H9 (cell line): ENCODE measurements at regions not wholly inside any gene's neighbourhood (a gene's known extent, or its start where the extent isn't known, plus 50 kb on each side); places are given as distances from the start of the nearest gene placed in this dataset.

ENCODE experiments used
- DNase-seq: peaks from one replicate; pipeline ENCODE4 v3.0.0-alpha.2; 2017
- H2AFZ ChIP-seq: one replicate; pipeline ENCODE4 v1.6.1; 2013; ENCODE audit warnings: mild to moderate bottlenecking, low read length, control low read depth, moderate library complexity
- H2AK5ac ChIP-seq: 2 replicates; pipeline ENCODE4 v1.6.1; 2013; ENCODE audit warnings: low read length, control low read depth, mixed read lengths; ENCODE audit not compliant: insufficient read length
- H2BK120ac ChIP-seq: one replicate; pipeline ENCODE4 v1.6.1; 2013; ENCODE audit warnings: low read depth, mild to moderate bottlenecking, low read length, control low read depth, inconsistent platforms; ENCODE audit not compliant: poor library complexity, severe bottlenecking
- H2BK12ac ChIP-seq: 2 replicates; pipeline ENCODE4 v1.6.1; 2013; ENCODE audit warnings: low read length, control low read depth, mixed read lengths, low read depth; ENCODE audit not compliant: insufficient read length
- H2BK15ac ChIP-seq: 2 replicates; pipeline ENCODE4 v1.6.1; 2013; ENCODE audit warnings: low read depth, low read length, control low read depth
- H2BK20ac ChIP-seq: one replicate; pipeline ENCODE4 v1.6.1; 2013; ENCODE audit warnings: low read depth, mild to moderate bottlenecking, low read length, control low read depth, inconsistent platforms; ENCODE audit not compliant: poor library complexity, severe bottlenecking
- H2BK5ac ChIP-seq: 2 replicates; pipeline ENCODE4 v1.6.1; 2013; ENCODE audit warnings: low read length, control low read depth, mixed read lengths; ENCODE audit not compliant: insufficient read length
- H3K14ac ChIP-seq: 2 replicates; pipeline ENCODE4 v1.6.1; 2013; ENCODE audit warnings: low read length, control low read depth; ENCODE audit not compliant: insufficient read depth
- H3K18ac ChIP-seq: 2 replicates; pipeline ENCODE4 v1.6.1; 2013; ENCODE audit warnings: low read depth, mild to moderate bottlenecking, mixed read lengths, low read length, control low read depth; ENCODE audit not compliant: insufficient read length
- H3K23ac ChIP-seq: 2 replicates; pipeline ENCODE4 v1.6.1; 2013; ENCODE audit warnings: low read length, control low read depth, mixed read lengths, low read depth; ENCODE audit not compliant: insufficient read length
- H3K23me2 ChIP-seq: 2 replicates; pipeline ENCODE4 v1.6.1; 2013; ENCODE audit warnings: low read depth, mild to moderate bottlenecking, mixed read lengths, low read length, control low read depth; ENCODE audit not compliant: insufficient read length, poor library complexity, severe bottlenecking
- H3K27ac ChIP-seq: 2 replicates; pipeline ENCODE4 v1.5.1; 2013; ENCODE audit warnings: low read length, control low read depth, mixed read lengths, low read depth; ENCODE audit not compliant: insufficient read length
- H3K27me3 ChIP-seq: 2 replicates; pipeline ENCODE4 v1.6.1; 2013; ENCODE audit warnings: low read length, control low read depth, inconsistent platforms; ENCODE audit not compliant: insufficient read depth
- H3K4ac ChIP-seq: 2 replicates; pipeline ENCODE4 v1.6.1; 2013; ENCODE audit warnings: low read depth, mild to moderate bottlenecking, control low read depth, inconsistent platforms, low read length, moderate library complexity
- H3K4me1 ChIP-seq: 2 replicates; pipeline ENCODE4 v1.6.1; 2013; ENCODE audit warnings: low read length, control low read depth, inconsistent platforms; ENCODE audit not compliant: insufficient read depth
- H3K4me2 ChIP-seq: 2 replicates; pipeline ENCODE4 v1.6.1; 2013; ENCODE audit warnings: low read length, control low read depth, mixed read lengths; ENCODE audit not compliant: insufficient read length, insufficient read depth
- H3K56ac ChIP-seq: 2 replicates; pipeline ENCODE4 v1.6.1; 2013; ENCODE audit warnings: low read depth, mild to moderate bottlenecking, mixed read lengths, low read length, control low read depth; ENCODE audit not compliant: insufficient read length
- H3K79me1 ChIP-seq: 2 replicates; pipeline ENCODE4 v1.6.1; 2013; ENCODE audit warnings: low read depth, mild to moderate bottlenecking, moderate library complexity, low read length, control low read depth, inconsistent platforms; ENCODE audit not compliant: insufficient read depth, poor library complexity, severe bottlenecking
- H3K79me2 ChIP-seq: 2 replicates; pipeline ENCODE4 v1.6.1; 2013; ENCODE audit warnings: low read length, control low read depth, inconsistent platforms; ENCODE audit not compliant: insufficient read depth
- H3K9ac ChIP-seq: 2 replicates; pipeline ENCODE4 v1.6.1; 2013; ENCODE audit warnings: low read length, control low read depth, mixed read lengths; ENCODE audit not compliant: insufficient read length; ENCODE audit errors: extremely low read depth
- H3K9me3 ChIP-seq: one replicate; pipeline ENCODE4 v1.6.1; 2013; ENCODE audit warnings: low read depth, low read length, inconsistent platforms; ENCODE audit not compliant: control insufficient read depth
- H3T11ph ChIP-seq: one replicate; pipeline ENCODE4 v1.6.1; 2013; ENCODE audit warnings: mild to moderate bottlenecking, low read length, control low read depth, inconsistent platforms
- H4K20me1 ChIP-seq: one replicate; pipeline ENCODE4 v1.6.1; 2013; ENCODE audit not compliant: control insufficient read depth, insufficient read length, insufficient read depth
- H4K5ac ChIP-seq: 2 replicates; pipeline ENCODE4 v1.6.1; 2013; ENCODE audit warnings: low read depth, mild to moderate bottlenecking, mixed read lengths, low read length, control low read depth; ENCODE audit not compliant: insufficient read length
- H4K8ac ChIP-seq: replicated peaks from 2 replicates; pipeline ENCODE4 v1.6.1; 2013; ENCODE audit warnings: low read length, control low read depth, mixed read lengths, low read depth; ENCODE audit not compliant: insufficient read length
- H4K91ac ChIP-seq: 2 replicates; pipeline ENCODE4 v1.6.1; 2013; ENCODE audit warnings: low read depth, mild to moderate bottlenecking, moderate library complexity, mixed read lengths, low read length, control low read depth; ENCODE audit not compliant: insufficient read length
- H3K27ac Mint-ChIP-seq, 3 experiments: 2 replicates in 2 of 3; 3 replicates in 1 of 3; pipeline ENCODE4 v1.8.0; 2020 to 2021; ENCODE audit warnings: mixed read lengths in 3 of 3, mild to moderate bottlenecking in 1 of 3, moderate library complexity in 1 of 3
- H3K27me3 Mint-ChIP-seq: 2 replicates; pipeline ENCODE4 v1.8.0; 2021; ENCODE audit warnings: low read depth, mild to moderate bottlenecking, moderate library complexity, mixed read lengths
- H3K36me3 Mint-ChIP-seq, 3 experiments: 2 replicates in 2 of 3; 3 replicates in 1 of 3; pipeline ENCODE4 v1.8.0; 2020 to 2021; ENCODE audit warnings: low read depth in 3 of 3, mixed read lengths in 3 of 3; ENCODE audit not compliant: insufficient read depth in 1 of 3
- H3K4me1 Mint-ChIP-seq, 2 experiments: 2 replicates each; pipeline ENCODE4 v1.8.0; 2020; ENCODE audit warnings: mixed read lengths in 2 of 2
- H3K4me3 Mint-ChIP-seq, 2 experiments: 2 replicates in 1 of 2; 3 replicates in 1 of 2; pipeline ENCODE4 v1.8.0; 2020 to 2021; ENCODE audit warnings: mild to moderate bottlenecking in 2 of 2, mixed read lengths in 2 of 2, moderate library complexity in 1 of 2
- H3K9me3 Mint-ChIP-seq, 2 experiments: 2 replicates in 1 of 2; 3 replicates in 1 of 2; pipeline ENCODE4 v1.8.0; 2020; ENCODE audit warnings: mild to moderate bottlenecking in 2 of 2, mixed read lengths in 2 of 2, moderate library complexity in 1 of 2
- WGBS: extraction: QIAGEN DNeasy Blood & Tissue Kit; methylation state at CpG from one replicate; pipeline ENCODE4 v1.1.7; 2013; ENCODE audit warnings: missing lambda C conversion rate, low lambda C conversion rate, mixed read lengths; ENCODE audit not compliant: insufficient read length; ENCODE audit errors: extremely low coverage; 5-methylcytosine and 5-hydroxymethylcytosine counted together
- TF ChIP-seq, protein P1 (sequence below): fragments of 200-600 bp; sonication (generic); conservative IDR thresholded peaks from 3 replicates; pipeline ENCODE4 v1.8.0; 2021; ENCODE audit warnings: antibody characterized with exemption, mild to moderate bottlenecking

DNA sequence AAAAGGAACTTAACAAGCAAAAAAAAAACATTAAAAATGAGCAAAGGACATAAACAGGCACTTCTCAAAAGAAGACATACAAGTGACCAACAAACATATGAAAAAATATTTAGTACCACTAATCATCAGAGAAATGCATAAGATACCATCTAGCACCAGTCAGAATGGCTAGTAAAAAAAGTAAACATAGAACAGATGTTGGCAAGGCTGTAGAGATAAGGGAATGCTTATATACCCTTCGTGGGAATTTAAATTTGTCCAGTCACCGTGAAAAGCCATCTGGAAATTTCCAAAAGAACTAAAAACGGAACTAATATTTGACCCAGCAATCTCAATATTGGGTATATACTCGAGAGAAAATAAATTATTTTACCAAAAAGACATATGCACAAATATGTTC lies 1751.3 kb upstream of the LRRTM1 start:
- H3K14ac ChIP-seq, result no peak overlapping the region
- no peaks in the 10 kb centered on the region for H3K79me1 ChIP-seq
- H3K23ac ChIP-seq, result no peak overlapping the region
- H3K27me3 ChIP-seq, result no peaks in the 10 kb centered on the region
- H3K18ac ChIP-seq, result no peak overlapping the region
- TF ChIP-seq, protein P1, sequence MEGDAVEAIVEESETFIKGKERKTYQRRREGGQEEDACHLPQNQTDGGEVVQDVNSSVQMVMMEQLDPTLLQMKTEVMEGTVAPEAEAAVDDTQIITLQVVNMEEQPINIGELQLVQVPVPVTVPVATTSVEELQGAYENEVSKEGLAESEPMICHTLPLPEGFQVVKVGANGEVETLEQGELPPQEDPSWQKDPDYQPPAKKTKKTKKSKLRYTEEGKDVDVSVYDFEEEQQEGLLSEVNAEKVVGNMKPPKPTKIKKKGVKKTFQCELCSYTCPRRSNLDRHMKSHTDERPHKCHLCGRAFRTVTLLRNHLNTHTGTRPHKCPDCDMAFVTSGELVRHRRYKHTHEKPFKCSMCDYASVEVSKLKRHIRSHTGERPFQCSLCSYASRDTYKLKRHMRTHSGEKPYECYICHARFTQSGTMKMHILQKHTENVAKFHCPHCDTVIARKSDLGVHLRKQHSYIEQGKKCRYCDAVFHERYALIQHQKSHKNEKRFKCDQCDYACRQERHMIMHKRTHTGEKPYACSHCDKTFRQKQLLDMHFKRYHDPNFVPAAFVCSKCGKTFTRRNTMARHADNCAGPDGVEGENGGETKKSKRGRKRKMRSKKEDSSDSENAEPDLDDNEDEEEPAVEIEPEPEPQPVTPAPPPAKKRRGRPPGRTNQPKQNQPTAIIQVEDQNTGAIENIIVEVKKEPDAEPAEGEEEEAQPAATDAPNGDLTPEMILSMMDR, result no peak
- no peak overlapping the region for H2BK15ac ChIP-seq
- no peak overlapping the region for H4K91ac ChIP-seq
- no peak overlapping the region for H3K27ac Mint-ChIP-seq
- H4K20me1 ChIP-seq, result no peaks in the 10 kb centered on the region
- H3K9ac ChIP-seq, result no peak overlapping the region
- no peaks in the 10 kb centered on the region for H3K4me1 ChIP-seq
- no peak overlapping the region for H3K4me2 ChIP-seq
- no peak overlapping the region for H2BK120ac ChIP-seq
- H3K4me1 Mint-ChIP-seq, result peaks cover 4 to 5% of the 10 kb centered on the region in 2 experiments
- no peaks in the 10 kb centered on the region for H3K23me2 ChIP-seq
- no peak overlapping the region for H3K27ac ChIP-seq
- H3K56ac ChIP-seq, result no peak overlapping the region
- no peaks in the 10 kb centered on the region for H3K36me3 Mint-ChIP-seq
- H2BK20ac ChIP-seq, result no peak overlapping the region
- H3K9me3 ChIP-seq, result no peaks in the 10 kb centered on the region
- no peak overlapping the region for H3K4ac ChIP-seq
- H2AK5ac ChIP-seq, result no peak overlapping the region
- H3K4me3 Mint-ChIP-seq, result no peak overlapping the region
- no peaks in the 10 kb centered on the region for H3K79me2 ChIP-seq
- no peak overlapping the region for H2BK12ac ChIP-seq
- H3K9me3 Mint-ChIP-seq, result no peaks in the 10 kb centered on the region
- H4K5ac ChIP-seq, result no peak overlapping the region
- no CpG with 5 or more reads among the region's 4 CpGs for WGBS
- H2BK5ac ChIP-seq, result no peak overlapping the region
- no peak overlapping the region for H4K8ac ChIP-seq
- DNase-seq, result no peak
- H3K27me3 Mint-ChIP-seq, result no peaks in the 10 kb centered on the region
- H2AFZ ChIP-seq, result no peak overlapping the region
- no peak overlapping the region for H3T11ph ChIP-seq
